ENCODE measurements at regions not wholly inside any gene's neighbourhood (a gene's known extent, or its start where the extent isn't known, plus 50 kb on each side); places are given as distances from the start of the nearest gene placed in this dataset.

GRCh38 chr5:145222622-145223021 lies 612.5 kb downstream of the PRELID2 start:
- Histone ChIP-seq H3K9ac (ENCODE audit: low read length) (no peak overlapping the region), H3K4me3 (ENCODE audit: low read depth in 1 of 2, low read length in 2 of 2) (no peak overlapping the region), H3K36me3 (ENCODE audit: insufficient read depth, low read length) (no peaks in the 10 kb centered on the region), H3K27ac (ENCODE audit: low read depth, low read length) (no peak overlapping the region), H3K9me3 (ENCODE audit: low read length) (no peaks in the 10 kb centered on the region), H3K27me3 (ENCODE audit: control insufficient read depth in 1 of 2, insufficient read depth in 2 of 2, low read length in 2 of 2) (no peaks in the 10 kb centered on the region), H3K4me1 (ENCODE audit: insufficient read depth, low read length) (no peaks in the 10 kb centered on the region)

GRCh38 chr5:145221416-145221815 lies 613.7 kb downstream of the PRELID2 start:
- no peaks in the 10 kb centered on the region for H3K9me3 ChIP-seq (ENCODE audit: low read length)
- no peaks in the 10 kb centered on the region for H3K36me3 ChIP-seq (ENCODE audit: insufficient read depth, low read length)
- no peak overlapping the region for H3K9ac ChIP-seq (ENCODE audit: low read length)
- H3K4me1 ChIP-seq (ENCODE audit: insufficient read depth, low read length): no peaks in the 10 kb centered on the region
- H3K4me3 ChIP-seq (ENCODE audit: low read depth in 1 of 2, low read length in 2 of 2): no peak overlapping the region
- H3K27ac ChIP-seq (ENCODE audit: low read depth, low read length): no peak overlapping the region
- H3K27me3 ChIP-seq (ENCODE audit: control insufficient read depth in 1 of 2, insufficient read depth in 2 of 2, low read length in 2 of 2): no peaks in the 10 kb centered on the region

GRCh38 chr5:145220481-145220880 lies 614.7 kb downstream of the PRELID2 start:
- no peaks in the 10 kb centered on the region for H3K36me3 ChIP-seq (ENCODE audit: insufficient read depth, low read length)
- no peak overlapping the region for H3K27ac ChIP-seq (ENCODE audit: low read depth, low read length)
- no peak overlapping the region for H3K9ac ChIP-seq (ENCODE audit: low read length)
- H3K9me3 ChIP-seq (ENCODE audit: low read length): no peaks in the 10 kb centered on the region
- no peak overlapping the region for H3K4me3 ChIP-seq (ENCODE audit: low read depth in 1 of 2, low read length in 2 of 2)
- H3K27me3 ChIP-seq (ENCODE audit: control insufficient read depth in 1 of 2, insufficient read depth in 2 of 2, low read length in 2 of 2): no peaks in the 10 kb centered on the region
- no peaks in the 10 kb centered on the region for H3K4me1 ChIP-seq (ENCODE audit: insufficient read depth, low read length)

GRCh38 chr5:145218982-145219381 lies 616.2 kb downstream of the PRELID2 start:
- H3K4me3 ChIP-seq (ENCODE audit: low read depth in 1 of 2, low read length in 2 of 2): no peak overlapping the region
- H3K4me1 ChIP-seq (ENCODE audit: insufficient read depth, low read length): no peaks in the 10 kb centered on the region
- H3K27ac ChIP-seq (ENCODE audit: low read depth, low read length): no peak overlapping the region
- H3K27me3 ChIP-seq (ENCODE audit: control insufficient read depth in 1 of 2, insufficient read depth in 2 of 2, low read length in 2 of 2): no peaks in the 10 kb centered on the region
- H3K9ac ChIP-seq (ENCODE audit: low read length): no peak overlapping the region
- no peaks in the 10 kb centered on the region for H3K9me3 ChIP-seq (ENCODE audit: low read length)
- no peaks in the 10 kb centered on the region for H3K36me3 ChIP-seq (ENCODE audit: insufficient read depth, low read length)

- no peak overlapping the region for H3K27ac ChIP-seq (ENCODE audit: low read depth, low read length)
- H3K9ac ChIP-seq (ENCODE audit: low read length): no peak overlapping the region
- no peaks in the 10 kb centered on the region for H3K9me3 ChIP-seq (ENCODE audit: low read length)
These were observed 617.1 kb downstream of the PRELID2 start for GRCh38 chr5:145218019-145218418.

GRCh38 chr5:145210020-145210419 lies 625.1 kb downstream of the PRELID2 start:
- H3K9me3 ChIP-seq (ENCODE audit: low read length): no peaks in the 10 kb centered on the region
- no peaks in the 10 kb centered on the region for H3K27me3 ChIP-seq (ENCODE audit: control insufficient read depth in 1 of 2, insufficient read depth in 2 of 2, low read length in 2 of 2)
- H3K4me1 ChIP-seq (ENCODE audit: insufficient read depth, low read length): no peaks in the 10 kb centered on the region
- no peaks in the 10 kb centered on the region for H3K36me3 ChIP-seq (ENCODE audit: insufficient read depth, low read length)
- no peak overlapping the region for H3K27ac ChIP-seq (ENCODE audit: low read depth, low read length)
- H3K4me3 ChIP-seq (ENCODE audit: low read depth in 1 of 2, low read length in 2 of 2): no peak overlapping the region
- H3K9ac ChIP-seq (ENCODE audit: low read length): no peak overlapping the region

More at GRCh38 chr5:145218019-145218418, 617.1 kb downstream of the PRELID2 start:
- Histone ChIP-seq H3K27me3 (ENCODE audit: control insufficient read depth in 1 of 2, insufficient read depth in 2 of 2, low read length in 2 of 2) (no peaks in the 10 kb centered on the region), H3K4me1 (ENCODE audit: insufficient read depth, low read length) (no peaks in the 10 kb centered on the region), H3K36me3 (ENCODE audit: insufficient read depth, low read length) (no peaks in the 10 kb centered on the region), H3K4me3 (ENCODE audit: low read depth in 1 of 2, low read length in 2 of 2) (no peak overlapping the region)

GRCh38 chr5:145205546-145205945 lies 629.6 kb downstream of the PRELID2 start:
- Histone ChIP-seq H3K4me1 (ENCODE audit: insufficient read depth, low read length) (no peaks in the 10 kb centered on the region), H3K27me3 (ENCODE audit: control insufficient read depth in 1 of 2, insufficient read depth in 2 of 2, low read length in 2 of 2) (no peaks in the 10 kb centered on the region), H3K27ac (ENCODE audit: low read depth, low read length) (no peak overlapping the region), H3K36me3 (ENCODE audit: insufficient read depth, low read length) (no peaks in the 10 kb centered on the region), H3K9ac (ENCODE audit: low read length) (no peak overlapping the region), H3K9me3 (ENCODE audit: low read length) (no peaks in the 10 kb centered on the region), H3K4me3 (ENCODE audit: low read depth in 1 of 2, low read length in 2 of 2) (no peak overlapping the region)

GRCh38 chr5:145204743-145205142 lies 630.4 kb downstream of the PRELID2 start:
- no peaks in the 10 kb centered on the region for H3K27me3 ChIP-seq (ENCODE audit: control insufficient read depth in 1 of 2, insufficient read depth in 2 of 2, low read length in 2 of 2)
- H3K4me3 ChIP-seq (ENCODE audit: low read depth in 1 of 2, low read length in 2 of 2): no peak overlapping the region
- no peaks in the 10 kb centered on the region for H3K36me3 ChIP-seq (ENCODE audit: insufficient read depth, low read length)
- no peak overlapping the region for H3K27ac ChIP-seq (ENCODE audit: low read depth, low read length)
- no peaks in the 10 kb centered on the region for H3K9me3 ChIP-seq (ENCODE audit: low read length)
- H3K9ac ChIP-seq (ENCODE audit: low read length): no peak overlapping the region
- no peaks in the 10 kb centered on the region for H3K4me1 ChIP-seq (ENCODE audit: insufficient read depth, low read length)

- no peaks in the 10 kb centered on the region for H3K9me3 ChIP-seq (ENCODE audit: low read length)
- no peaks in the 10 kb centered on the region for H3K4me1 ChIP-seq (ENCODE audit: insufficient read depth, low read length)
- H3K27ac ChIP-seq (ENCODE audit: low read depth, low read length): no peak overlapping the region
- H3K27me3 ChIP-seq (ENCODE audit: control insufficient read depth in 1 of 2, insufficient read depth in 2 of 2, low read length in 2 of 2): no peaks in the 10 kb centered on the region
- no peak overlapping the region for H3K9ac ChIP-seq (ENCODE audit: low read length)
- no peak overlapping the region for H3K4me3 ChIP-seq (ENCODE audit: low read depth in 1 of 2, low read length in 2 of 2)
- H3K36me3 ChIP-seq (ENCODE audit: insufficient read depth, low read length): no peaks in the 10 kb centered on the region
These were observed 631.9 kb downstream of the PRELID2 start for GRCh38 chr5:145203193-145203592.

- Histone ChIP-seq H3K9me3 (ENCODE audit: low read length) (no peaks in the 10 kb centered on the region), H3K4me1 (ENCODE audit: insufficient read depth, low read length) (no peaks in the 10 kb centered on the region), H3K4me3 (ENCODE audit: low read depth in 1 of 2, low read length in 2 of 2) (no peak overlapping the region), H3K36me3 (ENCODE audit: insufficient read depth, low read length) (no peaks in the 10 kb centered on the region), H3K9ac (ENCODE audit: low read length) (no peak overlapping the region), H3K27me3 (ENCODE audit: control insufficient read depth in 1 of 2, insufficient read depth in 2 of 2, low read length in 2 of 2) (no peaks in the 10 kb centered on the region), H3K27ac (ENCODE audit: low read depth, low read length) (no peak overlapping the region)
These were observed 636.4 kb downstream of the PRELID2 start for GRCh38 chr5:145198525-145199260.

GRCh38 chr5:145189746-145190145 lies 645.4 kb downstream of the PRELID2 start:
- no peak overlapping the region for H3K27ac ChIP-seq (ENCODE audit: low read depth, low read length)
- no peaks in the 10 kb centered on the region for H3K9me3 ChIP-seq (ENCODE audit: low read length)
- no peaks in the 10 kb centered on the region for H3K36me3 ChIP-seq (ENCODE audit: insufficient read depth, low read length)
- H3K4me3 ChIP-seq (ENCODE audit: low read depth in 1 of 2, low read length in 2 of 2): no peak overlapping the region
- H3K4me1 ChIP-seq (ENCODE audit: insufficient read depth, low read length): no peaks in the 10 kb centered on the region
- no peaks in the 10 kb centered on the region for H3K27me3 ChIP-seq (ENCODE audit: control insufficient read depth in 1 of 2, insufficient read depth in 2 of 2, low read length in 2 of 2)
- no peak overlapping the region for H3K9ac ChIP-seq (ENCODE audit: low read length)

- no peaks in the 10 kb centered on the region for H3K36me3 ChIP-seq (ENCODE audit: insufficient read depth, low read length)
- no peak overlapping the region for H3K27ac ChIP-seq (ENCODE audit: low read depth, low read length)
These were observed 654.8 kb downstream of the PRELID2 start for GRCh38 chr5:145180371-145180770.

More at GRCh38 chr5:145180371-145180770, 654.8 kb downstream of the PRELID2 start:
- H3K9me3 ChIP-seq (ENCODE audit: low read length): no peaks in the 10 kb centered on the region
- no peaks in the 10 kb centered on the region for H3K4me1 ChIP-seq (ENCODE audit: insufficient read depth, low read length)
- H3K9ac ChIP-seq (ENCODE audit: low read length): no peak overlapping the region
- H3K27me3 ChIP-seq (ENCODE audit: control insufficient read depth in 1 of 2, insufficient read depth in 2 of 2, low read length in 2 of 2): no peaks in the 10 kb centered on the region
- H3K4me3 ChIP-seq (ENCODE audit: low read depth in 1 of 2, low read length in 2 of 2): no peak overlapping the region

Measured in muscle layer of colon (tissue), 2 donors.